Adipose tissue (tissue), 3 donors: ENCODE measurements at regions not wholly inside any gene's neighbourhood (a gene's known extent, or its start where the extent isn't known, plus 50 kb on each side); places are given as distances from the start of the nearest gene placed in this dataset.
"Not testable (repeated sequence)": the region's sequence is repeated elsewhere in the genome, so short reads cannot be mapped to it uniquely, and the experiment has no call there.

Source experiments
- H3K27ac ChIP-seq: one replicate; pipeline ENCODE4 v1.5.1; 2013; ENCODE audit warnings: low read depth, low read length
- WGBS, 3 donors: extraction: QIAGEN DNeasy Blood & Tissue Kit; methylation state at CpG; one replicate each; pipeline ENCODE4 v1.1.7; 2013; 5-methylcytosine and 5-hydroxymethylcytosine counted together
- donor health status: healthy with polysubstance abuse.
- donor health status: Bipolar disorder and iron deficiency.
- donor health status: healthy.

DNA sequence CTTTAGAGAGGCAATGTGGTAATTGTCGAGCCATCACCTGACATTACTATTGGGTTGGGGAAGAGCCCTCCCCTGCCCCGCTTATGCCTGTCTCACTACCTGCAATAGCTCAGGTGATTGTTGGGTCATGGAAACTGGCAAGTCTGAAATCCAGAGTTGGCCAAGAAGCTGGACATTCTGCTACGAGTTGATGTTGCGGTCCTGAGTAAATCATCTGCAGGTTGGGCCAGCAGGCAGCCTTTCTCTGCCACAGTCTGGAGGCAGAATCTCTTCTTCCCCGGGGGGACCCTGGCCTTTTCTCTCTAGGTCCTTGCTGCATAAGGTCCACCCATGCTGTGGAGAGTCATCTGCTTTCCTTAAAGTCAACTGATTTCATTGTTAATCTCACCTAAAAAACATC is 142.4 kb downstream of the THBS2 start:
- WGBS, 3 donors = 76 to 91% (median 90%) methylated on average over 5 of the region's 5 CpGs
- no peak overlapping the region for H3K27ac ChIP-seq

DNA sequence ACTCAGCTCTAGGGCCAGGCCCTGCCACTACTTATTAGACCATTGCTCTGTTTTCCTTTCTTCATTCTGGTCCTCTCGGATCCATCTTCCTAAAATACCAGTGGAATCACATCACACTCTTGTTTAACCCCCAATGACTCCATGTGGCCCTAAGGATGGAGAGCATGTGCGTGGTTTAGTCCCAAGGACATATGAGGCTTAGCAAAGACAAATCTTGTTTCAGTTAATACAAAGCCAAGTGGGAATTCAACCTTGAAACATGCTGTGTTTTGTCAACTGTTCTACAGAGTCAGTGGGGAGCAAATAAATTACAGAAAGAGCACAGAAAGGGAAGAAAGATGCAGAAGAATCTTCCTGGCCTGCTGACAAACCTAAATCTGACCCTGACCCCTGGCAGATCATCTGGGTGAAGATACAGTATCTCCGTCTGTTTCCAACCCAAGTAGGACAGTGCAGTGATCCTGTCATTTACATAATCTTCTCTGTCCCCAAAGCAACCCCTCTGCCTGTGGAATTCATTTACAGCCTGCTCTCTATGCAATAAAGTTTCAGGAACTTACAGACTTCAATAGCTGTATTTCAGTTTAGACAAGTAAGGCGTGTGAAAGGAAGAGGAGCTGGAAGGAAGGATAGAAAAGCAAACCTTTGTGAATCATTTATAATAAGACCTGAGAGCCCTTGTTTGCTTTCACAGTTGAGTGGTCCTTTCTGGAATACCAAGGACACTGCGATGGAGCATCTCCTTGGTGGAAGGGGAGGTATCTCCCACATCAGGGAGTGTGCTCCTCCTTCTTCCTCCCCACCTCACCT is 144.0 kb downstream of the THBS2 start:
- H3K27ac ChIP-seq = no peak overlapping the region
- 56 to 74% (median 72%) methylated on average over 5 of the region's 5 CpGs for WGBS, 3 donors

DNA sequence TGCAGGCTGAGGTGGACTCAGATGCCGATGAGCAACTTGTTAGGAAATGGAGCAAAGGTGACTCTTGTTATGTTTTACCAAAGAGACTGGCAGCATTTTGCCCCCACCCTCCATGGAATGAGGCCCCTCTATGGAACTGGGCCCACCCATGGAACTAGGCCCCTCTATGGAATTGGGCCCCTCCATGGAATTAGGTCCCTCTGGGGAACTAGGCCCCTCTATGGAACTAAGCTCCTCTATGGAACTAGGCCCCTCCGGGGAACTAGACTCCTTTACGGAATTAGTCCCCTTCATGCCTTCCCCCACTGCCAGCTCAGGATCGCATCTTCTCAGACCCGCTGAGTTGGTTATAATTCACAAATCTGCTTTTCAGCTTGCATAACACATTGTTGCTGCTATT is 144.9 kb downstream of the THBS2 start:
- WGBS, 3 donors = 96 to 97% (median 97%) methylated on average over 5 of the region's 5 CpGs
- H3K27ac ChIP-seq = no peak overlapping the region

DNA sequence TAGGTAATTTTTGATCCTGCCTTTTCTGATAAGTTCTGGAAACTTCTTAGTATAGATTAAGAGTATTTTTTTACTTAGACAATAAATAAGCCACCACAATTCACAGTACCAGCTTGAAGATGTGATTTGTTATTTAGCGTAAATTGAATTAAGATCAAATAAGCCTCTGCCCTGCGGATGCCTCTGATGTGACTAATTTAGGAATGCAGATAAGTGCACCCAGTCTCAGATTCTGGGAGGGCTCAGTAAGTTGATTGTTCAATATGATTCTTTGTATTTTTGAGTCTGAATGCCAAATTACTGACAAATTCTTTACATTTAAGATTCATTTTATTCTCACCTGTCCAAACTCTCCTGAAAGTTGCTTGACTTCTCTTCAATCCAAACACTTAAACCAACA is 147.5 kb downstream of the THBS2 start:
- WGBS, 3 donors = 80 to 89% (median 89%) methylated on average over 2 of the region's 2 CpGs
- no peak overlapping the region for H3K27ac ChIP-seq

DNA sequence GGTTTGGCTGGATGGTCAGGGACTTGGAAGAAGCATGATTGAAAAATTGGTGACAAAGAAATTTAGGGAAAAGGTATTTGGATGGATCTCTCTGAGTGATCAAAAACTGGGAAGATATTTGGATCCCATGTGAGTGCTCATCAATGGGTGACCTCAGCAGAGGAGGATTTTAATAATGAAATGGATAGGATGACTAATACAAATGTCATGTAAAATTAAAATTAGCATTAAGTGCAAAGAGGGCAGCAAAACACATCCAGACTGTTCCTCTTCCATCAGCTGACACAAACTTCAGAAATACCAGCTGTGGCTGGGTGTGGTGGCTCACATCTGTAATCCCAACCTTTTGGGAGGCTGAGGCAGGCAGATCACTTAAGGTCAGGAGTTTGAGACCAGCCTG is 151.7 kb downstream of the THBS2 start:
- no peak overlapping the region for H3K27ac ChIP-seq

DNA sequence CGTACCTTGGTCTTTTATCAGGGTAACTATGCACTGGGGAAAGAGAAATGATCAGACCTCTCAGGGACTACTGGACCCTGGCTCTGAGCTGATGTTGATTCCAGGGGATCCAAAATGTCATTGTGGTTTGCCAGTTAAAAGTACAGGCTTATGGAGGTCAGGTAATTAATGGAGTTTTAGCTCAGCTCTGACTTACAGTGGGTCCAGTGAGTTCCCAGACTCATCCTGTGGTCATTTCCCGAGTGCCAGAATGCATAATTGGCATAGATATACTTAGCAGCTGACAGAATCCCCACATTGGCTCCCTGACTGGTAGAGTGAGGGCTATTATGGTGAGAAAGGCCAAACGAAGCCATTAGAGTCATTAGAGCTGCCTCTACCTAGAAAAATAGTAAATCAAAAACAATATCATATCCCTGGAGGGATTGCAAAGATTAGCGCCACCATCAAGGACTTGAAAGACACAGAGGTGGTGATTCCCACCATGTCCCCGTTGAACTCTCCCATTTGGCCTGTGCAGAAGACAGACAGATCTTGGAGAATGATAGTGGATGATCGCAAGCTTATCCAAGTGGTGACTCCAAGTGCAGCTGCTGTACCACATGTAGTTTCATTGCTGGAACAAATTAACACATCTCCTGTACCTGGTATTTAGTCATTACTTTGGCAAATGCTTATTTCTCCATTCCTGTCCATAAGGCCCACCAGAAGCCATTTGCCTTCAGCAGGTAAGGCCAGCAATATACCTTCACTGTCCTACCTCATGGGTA is 152.4 kb downstream of the THBS2 start:
- no peak overlapping the region for H3K27ac ChIP-seq
- WGBS, 3 donors = 66 to 82% (median 82%) methylated on average over 6 of the region's 6 CpGs

DNA sequence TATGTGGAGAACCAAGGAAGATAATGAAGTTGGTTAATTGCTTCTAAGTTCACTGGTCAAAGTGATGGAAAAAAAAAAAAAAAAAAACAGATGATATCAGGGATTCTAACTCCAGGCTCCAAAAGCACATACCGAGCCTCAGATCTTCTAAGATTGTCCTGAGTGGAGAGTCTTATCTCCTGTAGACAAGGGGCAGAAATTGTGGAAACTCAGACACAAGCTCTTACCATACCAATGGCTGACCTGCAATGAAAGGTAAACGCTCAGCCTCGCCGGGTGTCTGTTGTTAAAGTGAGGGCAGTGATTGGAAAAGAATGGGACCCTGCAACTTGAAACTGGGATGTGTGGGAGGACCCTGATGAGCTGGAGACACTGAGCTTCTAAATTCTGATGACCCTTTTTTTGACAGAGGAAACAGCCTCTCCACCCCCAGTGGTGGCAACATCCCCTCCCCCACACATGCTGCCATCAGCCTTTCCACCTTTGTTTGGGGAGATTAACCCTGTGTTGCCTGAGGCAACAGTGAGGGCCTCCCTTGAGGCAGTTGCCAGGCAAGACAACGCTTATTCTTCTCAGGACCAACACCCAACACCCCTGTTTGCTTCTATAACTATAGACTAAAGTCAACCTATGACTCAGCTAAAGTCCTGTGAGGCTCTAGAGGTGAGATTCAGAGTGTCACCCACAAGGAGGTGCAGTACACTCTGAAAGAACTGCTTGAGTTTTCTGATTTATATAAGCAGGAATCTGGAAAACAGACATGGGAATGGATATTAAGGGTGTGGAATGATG is 154.0 kb downstream of the THBS2 start:
- 47 to 91% (median 90%) methylated on average over 5 of the region's 5 CpGs for WGBS, 3 donors
- H3K27ac ChIP-seq = no peak overlapping the region

DNA sequence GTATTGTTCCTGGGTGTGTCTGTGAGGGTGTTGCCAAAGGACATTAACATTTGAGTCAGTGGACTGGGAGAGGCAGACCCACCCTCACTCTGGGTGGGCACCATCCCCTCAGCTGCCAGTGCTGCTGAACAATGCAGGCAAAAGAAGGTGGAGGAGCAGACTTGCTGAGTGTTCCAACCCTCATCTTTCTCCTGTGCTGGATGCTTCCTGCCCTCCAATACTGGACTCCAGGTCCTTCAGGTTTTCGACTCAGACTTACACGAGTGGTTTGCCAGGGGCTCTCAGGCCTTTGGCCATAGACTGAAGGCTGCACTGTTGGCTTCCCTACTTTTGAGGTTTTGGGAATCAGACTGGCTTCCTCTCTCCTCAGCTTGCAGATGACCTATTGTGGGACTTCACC is 155.0 kb downstream of the THBS2 start:
- WGBS, 3 donors = 78 to 86% (median 85%) methylated on average over 2 of the region's 2 CpGs
- H3K27ac ChIP-seq = not testable (repeated sequence)

DNA sequence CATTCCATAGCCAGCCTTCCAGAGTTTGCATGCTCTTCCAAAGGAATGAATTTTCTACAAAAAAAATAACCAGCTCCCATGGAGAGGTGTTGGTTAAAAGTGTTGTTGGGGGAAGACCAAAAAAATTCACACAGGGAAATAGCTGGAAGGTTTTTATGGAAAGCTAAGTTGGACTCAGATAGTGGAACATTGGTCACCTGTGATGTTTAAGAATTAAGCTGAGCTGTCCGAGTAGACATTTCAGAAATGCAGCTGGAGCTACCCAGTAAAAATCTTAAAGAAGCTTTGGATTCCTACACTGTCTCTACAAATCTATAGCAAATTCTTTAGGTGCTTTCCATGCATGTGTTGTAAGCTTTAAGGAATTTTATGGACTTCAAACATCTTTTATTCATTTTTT is 155.5 kb downstream of the THBS2 start:
- 54 to 97% (median 73%) methylated on average over 1 of the region's 1 CpG for WGBS, 3 donors

DNA sequence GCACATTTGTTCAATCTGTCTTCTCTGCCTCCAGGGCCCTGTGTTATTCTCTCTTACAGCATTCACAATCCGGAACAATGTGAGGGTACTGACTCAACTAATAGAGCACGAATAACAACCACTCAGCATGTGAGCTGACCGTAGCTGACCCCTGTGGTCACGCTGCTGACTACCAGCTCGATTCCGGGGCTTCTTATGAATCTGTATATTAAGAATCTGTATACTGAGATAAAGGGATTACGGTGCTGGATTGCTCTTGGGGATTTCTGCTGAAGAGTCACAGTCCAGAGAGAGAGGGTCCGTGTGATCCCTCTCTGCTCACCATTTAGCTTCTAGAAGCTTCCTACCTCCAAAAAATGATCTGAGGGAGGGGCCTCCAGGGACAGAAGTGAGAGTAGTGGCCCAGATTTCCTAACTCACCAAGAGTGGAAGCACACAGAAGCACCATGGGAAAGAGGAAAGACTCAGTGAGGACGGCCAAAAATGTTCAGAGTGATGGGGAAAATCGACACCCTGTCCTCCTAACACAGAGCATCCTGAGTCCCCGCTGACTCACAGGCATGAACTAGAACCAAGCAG is 156.2 kb downstream of the THBS2 start:
- H3K27ac ChIP-seq = no peak overlapping the region
- WGBS, 3 donors = 60 to 73% (median 72%) methylated on average over 11 of the region's 11 CpGs

More for the DNA sequence above, 155.5 kb downstream of the THBS2 start:
- H3K27ac ChIP-seq = no peak overlapping the region

DNA sequence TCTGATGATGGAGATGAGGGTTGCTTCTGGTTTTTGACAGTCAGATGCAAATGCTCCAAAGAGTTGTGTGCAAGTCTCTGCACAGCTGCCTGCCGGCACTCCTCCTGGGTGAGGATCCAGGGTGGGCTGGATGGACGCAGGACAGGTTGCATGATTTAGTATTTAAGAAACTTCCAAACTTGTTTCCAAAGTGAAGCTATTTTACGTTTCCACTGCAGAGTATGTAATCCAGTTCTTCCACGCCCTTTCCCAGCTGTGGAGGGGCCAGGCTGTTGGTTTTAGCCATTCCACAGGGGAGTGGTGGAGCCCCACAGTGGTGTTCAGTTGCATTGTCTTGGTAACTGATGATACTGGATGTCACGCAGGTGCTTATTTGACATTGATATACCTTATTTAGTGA is 157.3 kb downstream of the THBS2 start:
- H3K27ac ChIP-seq = no peak overlapping the region
- WGBS, 3 donors = 77 to 87% (median 81%) methylated on average over 5 of the region's 5 CpGs

DNA sequence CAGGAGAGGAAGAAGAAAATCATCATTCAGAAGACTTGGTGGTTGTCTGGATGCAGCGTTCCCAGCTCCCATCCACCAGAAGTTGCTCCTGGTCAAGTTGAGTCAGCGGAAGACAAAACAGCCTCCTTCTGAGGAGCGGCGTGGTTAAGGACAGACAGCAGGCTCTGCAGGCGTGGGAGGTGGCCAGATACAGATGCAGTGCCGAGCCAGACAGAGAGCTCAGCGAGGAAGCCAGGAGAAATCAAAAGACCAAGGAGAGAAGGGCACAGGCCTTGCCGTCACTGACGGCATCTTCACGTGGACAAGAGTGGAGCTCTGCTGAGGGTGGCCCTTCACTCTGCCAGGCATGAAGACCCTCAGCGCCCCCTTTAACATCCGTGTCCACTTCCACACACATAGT is 158.5 kb downstream of the THBS2 start:
- 82 to 84% (median 83%) methylated on average over 11 to 12 of the region's 12 CpGs for WGBS, 3 donors
- H3K27ac ChIP-seq = no peak overlapping the region

DNA sequence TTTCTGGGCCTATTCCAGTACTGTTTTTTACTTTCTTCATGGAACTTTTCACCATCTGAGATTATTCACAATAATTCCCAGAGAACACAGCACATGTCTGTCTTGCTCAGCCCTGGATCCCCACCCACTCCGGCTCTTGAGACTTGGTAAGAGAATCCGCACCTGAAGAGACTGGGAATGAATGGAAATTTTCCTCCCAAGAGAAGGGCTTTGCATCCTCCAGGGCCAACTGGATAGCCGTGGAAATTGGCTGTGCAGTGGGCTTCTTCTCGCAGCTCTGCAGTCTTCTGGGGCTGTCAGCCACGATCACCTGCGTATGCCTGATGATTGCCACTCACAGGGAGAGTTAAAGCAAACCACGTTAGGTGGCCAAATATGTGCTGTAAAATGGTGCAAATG is 159.1 kb downstream of the THBS2 start:
- 87 to 90% (median 89%) methylated on average over 7 of the region's 7 CpGs for WGBS, 3 donors
- no peak overlapping the region for H3K27ac ChIP-seq

DNA sequence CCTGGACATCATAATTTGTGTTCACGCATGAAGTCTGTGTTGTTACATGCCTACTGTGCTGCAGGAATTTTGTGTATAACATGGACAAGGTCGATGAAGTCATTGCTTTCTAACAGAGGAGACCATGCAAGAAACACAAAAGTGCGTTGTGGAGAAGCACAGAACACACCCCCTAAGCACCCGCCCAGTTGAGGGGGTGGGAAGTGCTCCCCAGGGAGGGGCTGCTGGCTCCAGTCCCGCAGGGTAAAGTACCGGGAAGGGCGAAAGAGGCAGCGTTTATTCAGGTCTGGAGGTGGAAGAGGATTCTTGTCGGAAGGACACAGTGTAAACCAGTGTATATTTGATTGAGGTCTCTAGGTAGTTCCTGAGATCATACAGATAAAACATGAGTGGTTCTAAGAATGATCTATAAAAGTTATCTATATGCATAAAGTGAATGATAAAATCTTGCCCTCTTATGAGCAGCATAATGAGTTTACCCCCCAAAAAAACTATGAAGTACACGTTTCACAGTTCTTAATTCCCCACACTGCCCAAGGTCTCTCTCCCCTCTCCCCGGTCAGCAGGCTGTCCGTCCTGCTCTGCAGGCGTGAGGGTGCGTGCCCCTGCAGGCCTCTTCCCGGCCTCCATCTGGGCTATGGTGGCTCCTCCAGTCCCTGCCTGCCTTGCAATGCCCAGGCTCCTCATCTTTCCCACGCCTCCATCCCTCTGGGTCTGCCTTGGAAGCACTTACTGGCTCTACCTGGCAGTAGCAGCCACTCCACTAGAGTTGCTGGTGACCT is 159.7 kb downstream of the THBS2 start:
- WGBS, 3 donors = 79 to 87% (median 82%) methylated on average over 16 of the region's 16 CpGs
- no peak overlapping the region for H3K27ac ChIP-seq

DNA sequence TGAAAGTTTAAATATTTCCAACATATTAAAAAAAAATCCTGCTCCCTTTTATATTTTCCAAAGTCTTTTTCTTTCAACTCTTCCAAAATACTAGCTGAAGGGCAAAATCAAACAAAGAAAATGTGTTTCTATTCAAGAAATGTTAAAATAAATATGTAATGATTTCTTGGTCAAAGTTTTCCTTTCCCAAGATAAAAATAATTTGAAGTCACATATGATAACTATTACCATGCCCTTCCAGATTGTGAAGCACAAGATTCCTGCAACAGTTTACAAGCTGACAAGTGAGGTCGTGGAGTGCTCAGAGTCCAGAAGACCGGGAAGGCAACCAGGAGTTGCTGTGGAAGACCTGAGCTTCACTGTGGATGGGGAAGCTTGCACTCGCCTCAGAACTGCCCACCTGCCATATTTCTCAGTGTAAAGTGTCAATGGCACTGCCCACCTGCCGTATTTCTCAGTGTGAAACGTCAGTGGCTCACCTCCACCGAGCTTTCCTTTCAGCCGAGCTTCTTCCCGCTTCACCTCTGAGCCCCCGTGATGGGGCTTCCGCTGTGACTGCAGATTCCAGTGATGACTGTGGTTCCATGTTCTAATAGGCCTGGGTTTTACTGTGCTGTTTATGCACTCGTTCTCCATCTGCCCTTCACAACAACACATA is 160.5 kb downstream of the THBS2 start:
- H3K27ac ChIP-seq = no peak overlapping the region
- 51 to 80% (median 76%) methylated on average over 11 of the region's 11 CpGs for WGBS, 3 donors

DNA sequence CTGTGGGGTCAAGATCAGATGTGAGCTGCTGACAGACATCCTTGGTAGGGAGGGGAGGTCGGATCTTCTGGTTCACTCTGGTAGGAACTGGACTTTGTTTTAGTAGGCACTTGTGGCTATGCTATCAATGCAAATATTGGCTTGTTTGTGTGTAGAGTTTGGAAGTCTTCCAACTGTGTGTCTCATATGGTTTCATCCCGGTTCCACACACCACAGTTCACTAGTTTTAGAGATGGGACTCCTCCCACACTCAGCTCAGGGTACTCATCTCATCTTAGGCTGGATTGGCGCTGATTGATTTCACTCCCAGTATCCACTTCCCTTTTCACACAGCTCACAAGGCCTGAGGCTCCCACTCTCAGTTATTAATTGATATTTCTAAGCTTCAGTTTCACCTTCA is 161.3 kb downstream of the THBS2 start:
- 46 to 69% (median 65%) methylated on average over 3 of the region's 3 CpGs for WGBS, 3 donors
- no peak overlapping the region for H3K27ac ChIP-seq

DNA sequence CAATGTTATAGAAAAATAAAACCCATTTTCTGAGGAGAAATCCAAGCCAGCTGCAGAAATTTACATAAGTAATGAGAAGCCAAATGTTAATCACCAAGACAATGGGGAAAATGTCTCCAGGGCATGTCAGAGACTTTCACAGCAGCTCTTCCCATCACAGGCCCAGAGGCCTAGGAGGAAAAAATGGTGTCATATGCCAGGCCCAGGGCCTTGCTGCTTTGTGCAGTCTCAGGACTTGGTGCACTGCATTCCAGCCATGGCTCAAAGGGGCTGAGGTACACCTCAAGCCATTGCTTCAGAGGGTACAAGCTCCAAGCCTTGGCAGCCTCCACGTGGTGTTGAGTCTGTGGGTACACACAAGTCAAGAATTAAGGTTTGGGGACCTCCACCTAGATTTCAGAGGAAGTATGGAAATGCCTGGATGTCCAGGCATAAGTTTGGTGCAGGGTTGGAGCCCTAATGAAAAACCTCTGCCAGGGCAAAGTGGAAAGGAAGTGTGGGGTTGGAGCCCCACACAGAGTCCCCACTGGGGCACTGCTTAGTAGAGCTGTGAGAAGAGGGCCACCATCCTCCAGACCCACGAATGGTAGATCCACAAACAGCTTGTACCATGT is 163.0 kb downstream of the THBS2 start:
- not testable (repeated sequence) for H3K27ac ChIP-seq
- 49 to 56% (median 50%) methylated on average over 2 of the region's 2 CpGs for WGBS, 3 donors
